Myocyte (in vitro differentiated cells): ENCODE measurements at regions not wholly inside any gene's neighbourhood (a gene's known extent, or its start where the extent isn't known, plus 50 kb on each side); places are given as distances from the start of the nearest gene placed in this dataset.
A peak's percentile ranks its signal among the peaks of the same experiment; 100 is the strongest.
"Not testable (repeated sequence)": the region's sequence is repeated elsewhere in the genome, so short reads cannot be mapped to it uniquely, and the experiment has no call there.

ENCODE experiments used
- DNase-seq: peaks from one replicate; pipeline ENCODE4 v3.0.0-alpha.2; 2012; ENCODE audit warnings: low read depth

- DNase-seq, result no peak
These were observed 202.8 kb upstream of the MKLN1 start for GRCh38 chr7:131124867-131125266.

DNA sequence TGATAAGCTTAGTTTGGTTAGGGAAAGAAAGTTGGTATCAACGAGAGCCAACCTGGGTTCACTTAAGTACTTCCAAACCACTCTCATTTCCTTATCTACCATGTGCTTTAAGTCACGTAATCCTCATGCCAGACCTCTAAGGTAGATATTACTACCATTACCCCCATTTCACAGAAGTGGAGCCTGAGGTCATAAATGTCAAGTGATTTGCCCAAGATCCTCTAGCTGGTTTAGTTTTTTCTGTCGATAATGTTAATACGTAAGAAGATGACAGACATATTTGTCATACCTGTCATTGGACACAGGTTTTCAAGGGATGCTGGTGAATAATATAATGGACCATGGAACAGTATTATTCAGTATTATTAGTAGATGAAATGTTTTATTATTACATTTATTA, 197.4 kb upstream of the MKLN1 start:
- DNase-seq, result no peak

- DNase-seq, result no peak
These were observed 196.5 kb upstream of the MKLN1 start for GRCh38 chr7:131131012-131131745.

DNA sequence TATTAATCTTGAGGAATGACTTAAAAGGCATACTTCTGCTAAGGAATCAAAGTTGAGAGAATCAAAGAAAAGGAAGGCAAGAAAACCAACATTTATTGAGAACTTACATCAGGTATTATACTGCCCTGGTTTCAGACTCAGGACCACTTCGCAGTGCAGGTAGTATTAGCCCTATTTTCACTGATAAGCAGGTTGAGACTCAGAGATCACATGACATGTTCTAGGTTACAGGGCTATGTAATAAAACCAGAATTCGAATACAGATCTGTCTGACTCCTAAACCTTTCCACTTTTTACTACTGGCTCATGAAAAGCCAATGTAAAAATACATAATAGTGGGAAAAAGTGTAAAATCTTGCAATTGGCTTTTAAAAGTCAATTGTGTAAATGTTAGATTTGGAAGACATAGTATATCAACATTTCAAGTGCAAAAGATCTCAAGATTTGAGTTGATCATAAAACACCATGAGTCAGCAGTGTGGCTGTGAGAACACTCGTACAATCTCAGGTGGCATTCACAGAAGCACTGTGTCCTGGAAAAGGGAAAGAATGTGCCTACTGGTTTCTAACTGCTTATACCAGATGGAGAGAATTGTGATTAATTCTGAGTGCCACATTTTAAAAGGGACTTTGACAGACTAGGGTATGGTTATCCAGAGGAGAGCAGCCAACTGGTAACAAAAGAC, 195.8 kb upstream of the MKLN1 start:
- DNase-seq, result no peak

GRCh38 chr7:131139462-131139861, 188.2 kb upstream of the MKLN1 start:
- DNase-seq, result no peak

- DNase-seq, result no peak
These were observed 186.2 kb upstream of the MKLN1 start for GRCh38 chr7:131141443-131141967.

GRCh38 chr7:131143869-131144268, 183.8 kb upstream of the MKLN1 start:
- no peak for DNase-seq

DNA sequence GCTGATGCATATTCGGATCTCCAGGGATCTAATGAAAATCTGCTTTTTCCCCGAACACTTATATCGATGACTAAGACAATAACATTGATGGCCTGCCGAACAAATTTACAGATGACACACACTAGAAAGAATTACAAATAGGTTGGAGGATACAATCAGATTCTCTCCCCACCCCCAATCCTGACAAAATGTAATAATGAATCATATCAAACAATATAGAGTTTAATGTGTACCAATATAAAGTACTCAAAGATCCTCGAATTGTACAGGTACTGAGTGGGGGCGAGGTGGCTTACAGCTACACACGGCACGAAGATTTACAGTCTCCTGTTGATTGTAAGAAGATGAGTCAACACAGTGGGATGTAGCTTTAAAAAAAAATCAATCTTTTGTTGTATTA, 182.7 kb upstream of the MKLN1 start:
- no peak for DNase-seq

- no peak for DNase-seq
These were observed 181.9 kb upstream of the MKLN1 start for GRCh38 chr7:131145770-131146169.

GRCh38 chr7:131147604-131148003, 180.1 kb upstream of the MKLN1 start:
- DNase-seq, result no peak

DNA sequence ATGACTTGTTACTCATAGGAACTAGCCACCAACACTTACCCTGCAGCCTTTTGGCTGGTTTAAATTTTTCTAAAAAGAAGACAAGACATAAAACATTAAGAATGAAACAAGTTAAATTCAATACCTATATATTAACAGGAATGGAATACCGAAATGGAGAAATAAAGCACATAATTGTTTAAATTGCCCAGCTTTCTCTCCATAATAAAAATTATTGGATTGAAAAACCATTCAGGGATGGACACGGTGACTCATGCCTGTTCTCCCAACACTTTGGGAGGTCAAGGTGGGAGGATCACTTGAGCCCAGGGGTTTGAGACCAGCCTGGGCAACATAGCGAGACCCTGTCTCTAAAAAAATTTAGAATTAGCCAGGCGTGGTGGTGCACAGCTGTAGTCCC, 179.4 kb upstream of the MKLN1 start:
- DNase-seq, result no peak

DNA sequence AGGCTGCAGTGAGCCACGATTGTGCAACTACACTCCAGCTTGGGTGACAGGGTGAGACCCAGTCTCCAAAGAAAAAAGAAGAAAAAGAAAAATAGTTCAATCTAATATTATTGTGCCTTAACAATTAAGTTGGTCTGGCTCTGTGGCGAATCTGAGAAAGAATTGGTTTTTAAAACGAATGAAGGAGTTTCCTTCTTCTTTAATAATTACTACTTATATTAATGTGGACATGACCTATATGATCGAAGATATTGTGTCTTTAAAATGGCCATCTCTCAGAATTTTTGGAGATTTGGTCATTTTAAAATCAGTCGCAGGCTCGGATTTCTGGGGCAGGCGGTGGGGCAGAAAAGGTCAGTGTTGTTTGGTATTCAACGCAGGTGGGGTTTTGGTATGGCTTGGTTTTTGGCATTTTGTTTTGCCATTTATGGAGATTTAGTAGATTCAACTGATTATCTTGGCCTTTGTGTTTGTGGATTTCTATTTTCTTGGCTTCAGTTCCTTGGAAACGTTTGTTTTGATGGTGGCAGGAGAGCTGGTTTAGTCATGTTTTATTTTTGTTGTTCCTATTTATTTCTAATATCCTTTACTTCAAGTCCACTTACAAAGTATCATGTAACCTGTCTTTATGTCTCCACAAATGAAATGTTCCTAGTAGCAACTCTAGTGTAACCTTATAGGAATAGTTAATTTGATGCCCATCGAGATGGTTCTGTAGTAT, 178.8 kb upstream of the MKLN1 start:
- no peak for DNase-seq

- no peak for DNase-seq
These were observed 178.3 kb upstream of the MKLN1 start for GRCh38 chr7:131149429-131149773.

DNA sequence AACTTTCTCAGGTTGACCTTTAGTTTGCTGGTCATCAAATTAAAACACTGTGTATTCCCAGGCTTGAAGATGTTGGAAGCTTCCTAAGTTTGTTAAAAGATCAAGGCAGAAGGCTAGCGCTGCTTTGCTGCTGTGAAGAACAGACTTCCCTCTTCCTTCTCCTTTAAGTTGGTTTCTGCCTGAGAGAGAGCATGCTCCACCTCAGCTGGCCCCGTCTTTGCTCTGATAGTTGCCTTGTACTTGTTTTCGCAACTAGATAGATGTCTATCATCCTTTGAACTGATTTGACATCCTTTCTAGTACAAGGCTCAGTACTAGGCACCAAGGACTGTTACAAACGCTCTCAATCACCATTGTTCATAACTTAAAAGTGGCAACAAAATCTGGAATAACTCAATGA, 177.8 kb upstream of the MKLN1 start:
- no peak for DNase-seq

- no peak for DNase-seq
These were observed 176.6 kb upstream of the MKLN1 start for GRCh38 chr7:131151034-131151433.

GRCh38 chr7:131152766-131153165, 174.9 kb upstream of the MKLN1 start:
- no peak for DNase-seq

- DNase-seq, result no peak
These were observed 173.3 kb upstream of the MKLN1 start for GRCh38 chr7:131154380-131154779.

GRCh38 chr7:131157530-131158243, 170.0 kb upstream of the MKLN1 start:
- peak; percentile 55 for DNase-seq

DNA sequence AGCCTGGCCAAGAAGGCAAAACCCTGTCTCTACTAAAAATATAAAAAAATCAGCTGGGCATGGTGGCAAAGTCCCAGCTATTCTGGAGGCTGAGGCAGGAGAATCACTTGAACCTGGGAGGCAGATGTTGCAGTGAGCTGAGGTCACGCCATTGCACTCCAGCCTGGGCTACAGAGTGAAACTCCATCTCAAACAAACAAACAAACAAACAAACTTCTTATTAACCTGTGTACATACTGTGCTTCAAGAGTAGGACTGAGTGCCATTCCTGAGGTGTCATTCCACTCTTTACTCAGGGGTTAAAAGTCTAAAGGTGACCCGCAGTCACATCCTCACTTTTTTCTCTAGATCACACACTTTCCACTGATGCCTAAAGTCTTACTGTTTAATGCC, 169.4 kb upstream of the MKLN1 start:
- DNase-seq, result not testable (repeated sequence)

DNA sequence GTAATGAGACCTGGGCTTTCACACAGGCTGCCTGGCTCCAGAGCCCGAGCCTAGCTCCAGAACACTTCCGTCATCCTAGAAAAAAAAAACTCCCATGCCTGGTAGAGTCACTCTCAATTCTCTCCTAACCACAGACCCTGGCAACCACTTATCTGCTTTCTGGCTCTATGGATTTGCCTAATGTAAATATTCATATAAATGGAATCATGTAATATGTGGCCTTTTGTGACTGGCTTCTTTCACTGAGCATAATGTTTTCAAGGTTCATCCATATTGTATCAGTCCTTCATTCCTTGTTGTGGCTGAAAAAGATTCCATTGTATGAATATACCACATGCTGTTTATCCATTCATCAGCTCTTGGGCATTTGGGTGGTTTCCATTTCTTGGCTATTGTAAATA, 167.7 kb upstream of the MKLN1 start:
- DNase-seq, result peak; percentile 22

DNA sequence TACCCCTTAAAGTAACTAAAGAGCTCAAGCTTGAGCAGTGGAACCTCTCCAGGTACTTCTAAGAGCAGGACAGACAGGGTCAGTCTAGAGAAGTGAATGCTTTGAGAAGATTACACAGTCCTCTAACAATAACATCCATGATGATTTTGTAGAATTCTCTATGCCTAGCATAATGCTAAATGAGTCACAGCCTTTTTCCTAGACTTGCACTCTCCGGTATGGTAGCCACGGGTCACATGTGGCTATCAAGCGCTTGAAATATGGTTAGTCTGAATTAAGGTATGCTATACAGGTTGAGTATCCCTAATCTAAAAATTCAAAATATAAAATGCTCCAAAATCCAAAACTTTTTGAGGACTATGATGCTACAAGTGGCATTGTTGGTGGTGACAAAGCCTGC, 166.6 kb upstream of the MKLN1 start:
- DNase-seq, result no peak
